HG02973 (cell line): ENCODE measurements at regions not wholly inside any gene's neighbourhood (a gene's known extent, or its start where the extent isn't known, plus 50 kb on each side); places are given as distances from the start of the nearest gene placed in this dataset.

ENCODE experiments used
- ATAC-seq: cut with Tn5 transposase; IDR thresholded peaks from one replicate; pipeline ENCODE4 v1.9.1; 2021; ENCODE audit warnings: moderate library complexity; ENCODE audit not compliant: unreplicated experiment

- no peak for ATAC-seq
These were observed 111.8 kb upstream of the ZNF438 start for GRCh38 chr10:31143331-31143935.

GRCh38 chr10:31145986-31146385, 114.3 kb upstream of the ZNF438 start:
- no peak for ATAC-seq

GRCh38 chr10:31146491-31147209, 115.0 kb upstream of the ZNF438 start:
- ATAC-seq: no peak

GRCh38 chr10:31147210-31147608, 115.5 kb upstream of the ZNF438 start:
- ATAC-seq: no peak

GRCh38 chr10:31148951-31149350, 117.3 kb upstream of the ZNF438 start:
- no peak for ATAC-seq

GRCh38 chr10:31149835-31150512, 118.3 kb upstream of the ZNF438 start:
- no peak for ATAC-seq

GRCh38 chr10:31151301-31151700, 119.6 kb upstream of the ZNF438 start:
- no peak for ATAC-seq

- no peak for ATAC-seq
These were observed 120.9 kb upstream of the ZNF438 start for GRCh38 chr10:31152421-31153135.

GRCh38 chr10:31153161-31153560, 121.5 kb upstream of the ZNF438 start:
- ATAC-seq: no peak

GRCh38 chr10:31153692-31154091, 122.0 kb upstream of the ZNF438 start:
- no peak for ATAC-seq

GRCh38 chr10:31154996-31155395, 123.3 kb upstream of the ZNF438 start:
- ATAC-seq: no peak

- ATAC-seq: no peak
These were observed 125.7 kb upstream of the ZNF438 start for GRCh38 chr10:31157123-31158010.

- ATAC-seq: no peak
These were observed 126.5 kb upstream of the ZNF438 start for GRCh38 chr10:31158011-31158658.

- no peak for ATAC-seq
These were observed 134.9 kb upstream of the ZNF438 start for GRCh38 chr10:31166606-31167005.

- ATAC-seq: no peak
These were observed 139.0 kb upstream of the ZNF438 start for GRCh38 chr10:31170636-31171035.

- ATAC-seq: no peak
These were observed 139.9 kb upstream of the ZNF438 start for GRCh38 chr10:31171402-31172083.

- no peak for ATAC-seq
These were observed 141.3 kb upstream of the ZNF438 start for GRCh38 chr10:31172925-31173324.

GRCh38 chr10:31173752-31174151, 142.1 kb upstream of the ZNF438 start:
- no peak for ATAC-seq

GRCh38 chr10:31179091-31179680, 139.8 kb upstream of the ZEB1 start:
- no peak for ATAC-seq
